ENCODE measurements at regions not wholly inside any gene's neighbourhood (a gene's known extent, or its start where the extent isn't known, plus 50 kb on each side); places are given as distances from the start of the nearest gene placed in this dataset.

- H3K4ac ChIP-seq (replicated peaks; ENCODE audit: insufficient read length, low read depth, low read length), result no peak overlapping the region
- no peak overlapping the region for H3K18ac ChIP-seq (ENCODE audit: extremely low read depth, low read length)
- DNase-seq (ENCODE audit: low read depth in 1 of 2, low spot score in 2 of 2) (no peak), FAIRE-seq (no peak)
- H3K23ac ChIP-seq (ENCODE audit: insufficient read length), result no peak overlapping the region
- no peaks in the 10 kb centered on the region for H4K20me1 ChIP-seq (replicated peaks in 1 of 2; ENCODE audit: control insufficient read depth in 1 of 2, insufficient read depth in 2 of 2, low read length in 2 of 2)
- no peak overlapping the region for H3K14ac ChIP-seq (ENCODE audit: insufficient read length)
- no peak overlapping the region for H2BK120ac ChIP-seq (replicated peaks; ENCODE audit: low read depth, low read length)
- no peak overlapping the region for H2BK15ac ChIP-seq (ENCODE audit: low read length)
- no peak overlapping the region for H2AFZ ChIP-seq (ENCODE audit: low read length)
- POLR2A ChIA-PET (ENCODE audit: partially characterized antibody), result no interaction called here
- H3K79me2 ChIP-seq (ENCODE audit: control insufficient read depth in 1 of 2, insufficient read depth in 2 of 2, low read length in 2 of 2), result no peaks in the 10 kb centered on the region
- CTCF ChIA-PET (ENCODE audit: partially characterized antibody), result no interaction called here
- TF ChIP-seq ASH2L (IDR thresholded peaks at IDR 0.05; ENCODE audit: low read length) (no peak), RNF2 (IDR thresholded peaks at IDR 0.05; ENCODE audit: borderline replicate concordance, low read depth, low read length, missing control alignments, poor library complexity, severe bottlenecking) (no peak), SIN3A (conservative IDR thresholded peaks at IDR 0.05 in 1 of 2, IDR thresholded peaks at IDR 0.05 in 1 of 2; ENCODE audit: low read depth in 1 of 2, low read length in 2 of 2) (no peak)
- no peak overlapping the region for H3K27ac ChIP-seq (ENCODE audit: low read depth, low read length)
- no peaks in the 10 kb centered on the region for H3K23me2 ChIP-seq (ENCODE audit: low read depth, low read length)
- H2AK5ac ChIP-seq (ENCODE audit: low read depth, low read length), result no peak overlapping the region
- H2BK5ac ChIP-seq (ENCODE audit: low read depth, low read length), result no peak overlapping the region
- H3K4me1 ChIP-seq (replicated peaks in 1 of 4; ENCODE audit: control insufficient read depth in 3 of 4, insufficient read depth in 4 of 4, low read length in 3 of 4), result no peaks in the 10 kb centered on the region
- no peaks in the 10 kb centered on the region for H3K27me3 ChIP-seq (replicated peaks in 1 of 4; ENCODE audit: control insufficient read depth in 3 of 4, extremely low read depth in 1 of 4, insufficient read depth in 3 of 4, low read length in 3 of 4)
- H3K4me2 ChIP-seq (ENCODE audit: insufficient read depth in 1 of 2, low read depth in 2 of 2, low read length in 2 of 2), result no peak overlapping the region
- H3K9ac ChIP-seq (replicated peaks in 1 of 4; ENCODE audit: extremely low read depth in 1 of 4, low read depth in 3 of 4, low read length in 3 of 4), result no peak overlapping the region
- H3K36me3 ChIP-seq (ENCODE audit: control insufficient read depth in 2 of 4, insufficient read depth in 4 of 4, low read length in 3 of 4), result no peaks in the 10 kb centered on the region
- H3K4me3 ChIP-seq (ENCODE audit: extremely low read depth in 1 of 4, insufficient read depth in 2 of 4, low read depth in 3 of 4, low read length in 4 of 4), result no peak overlapping the region
- no peaks in the 10 kb centered on the region for H3K9me3 ChIP-seq (ENCODE audit: insufficient read depth in 2 of 2, low read depth in 1 of 2, low read length in 1 of 2)
- 89% methylated on average over 2 of the region's 2 CpGs; no CpG with 5 or more reads in 1 of the 2 experiments for WGBS, 2 experiments (ENCODE audit: extremely low coverage in 1 of 2, insufficient coverage in 1 of 2, insufficient read length in 1 of 2, insufficient replicate concordance in 2 of 2, low coverage in 1 of 2, low lambda C conversion rate in 2 of 2, missing lambda C conversion rate in 1 of 2)
- no peaks in the 10 kb centered on the region for H3K79me1 ChIP-seq (ENCODE audit: low read depth, low read length)
- no peak overlapping the region for H2BK12ac ChIP-seq (ENCODE audit: low read depth, low read length)
- no peak overlapping the region for H3K56ac ChIP-seq (replicated peaks; ENCODE audit: insufficient read length, low read depth, low read length)
- no peak overlapping the region for H4K91ac ChIP-seq (replicated peaks; ENCODE audit: insufficient read length, low read length)
- no peak overlapping the region for H2BK20ac ChIP-seq (ENCODE audit: low read length)
- no peak overlapping the region for H4K5ac ChIP-seq (ENCODE audit: insufficient read length, low read depth, low read length)
- no peak overlapping the region for H4K8ac ChIP-seq (ENCODE audit: extremely low read depth, insufficient read depth, low read length)
Measured at GRCh38 chr13:43984292-43984691, 104.6 kb downstream of the LACC1 start.
